Mesothelial cell of epicardium (in vitro differentiated cells): ENCODE measurements at regions not wholly inside any gene's neighbourhood (a gene's known extent, or its start where the extent isn't known, plus 50 kb on each side); places are given as distances from the start of the nearest gene placed in this dataset.

Experiments used
- DNase-seq, 2 experiments: peaks; one replicate each; pipeline ENCODE4 v3.0.0; 2021; ENCODE audit warnings: low spot score in 2 of 2; ENCODE audit not compliant: unreplicated experiment in 2 of 2
- H3K27ac Mint-ChIP-seq: 2 replicates; pipeline ENCODE4 v1.8.0; 2021; ENCODE audit warnings: mixed read lengths
- H3K27me3 Mint-ChIP-seq: 2 replicates; pipeline ENCODE4 v1.8.0; 2021; ENCODE audit warnings: low read depth, mixed read lengths
- H3K36me3 Mint-ChIP-seq: 2 replicates; pipeline ENCODE4 v1.8.0; 2021; ENCODE audit warnings: mixed read lengths
- H3K4me1 Mint-ChIP-seq: 2 replicates; pipeline ENCODE4 v1.8.0; 2021; ENCODE audit warnings: mixed read lengths
- H3K4me3 Mint-ChIP-seq: 2 replicates; pipeline ENCODE4 v1.8.0; 2021; ENCODE audit warnings: mild to moderate bottlenecking, moderate library complexity, mixed read lengths
- H3K9me3 Mint-ChIP-seq: 2 replicates; pipeline ENCODE4 v1.8.0; 2021; ENCODE audit warnings: mixed read lengths
- CTCF ChIP-seq: fragments of 200-600 bp; sonication (generic); IDR thresholded peaks from one replicate; pipeline ENCODE4 v1.5.0; 2021; ENCODE audit warnings: antibody characterized with exemption; ENCODE audit not compliant: unreplicated experiment

- H3K4me1 Mint-ChIP-seq: peaks cover 22% of the 10 kb centered on the region
- H3K27me3 Mint-ChIP-seq: peaks cover 3% of the 10 kb centered on the region
- H3K36me3 Mint-ChIP-seq: no peaks in the 10 kb centered on the region
- no peaks in the 10 kb centered on the region for H3K9me3 Mint-ChIP-seq
- no peak overlapping the region for H3K4me3 Mint-ChIP-seq
- no peak overlapping the region for H3K27ac Mint-ChIP-seq
- DNase-seq: peak; percentile 27 to 55
- peak; percentile 74 for TF ChIP-seq CTCF
These were observed 386.7 kb upstream of the NOVA1 start for GRCh38 chr14:26984311-26985177.

- Mint-ChIP-seq H3K27ac (no peak overlapping the region), H3K9me3 (no peaks in the 10 kb centered on the region), H3K27me3 (peaks cover 3% of the 10 kb centered on the region), H3K4me1 (peaks cover 21% of the 10 kb centered on the region), H3K36me3 (no peaks in the 10 kb centered on the region), H3K4me3 (no peak overlapping the region)
- no peak for TF ChIP-seq CTCF
- DNase-seq: no peak
These were observed 390.0 kb upstream of the NOVA1 start for GRCh38 chr14:26987744-26988363.

GRCh38 chr14:26990946-26991345, 393.1 kb upstream of the NOVA1 start:
- no peak for DNase-seq
- Mint-ChIP-seq H3K4me1 (peaks cover 8% of the 10 kb centered on the region), H3K9me3 (no peaks in the 10 kb centered on the region), H3K27ac (no peak overlapping the region), H3K4me3 (no peak overlapping the region), H3K36me3 (no peaks in the 10 kb centered on the region), H3K27me3 (peaks cover 3% of the 10 kb centered on the region)
- TF ChIP-seq CTCF: no peak

GRCh38 chr14:26992403-26993115, 394.7 kb upstream of the NOVA1 start:
- Mint-ChIP-seq H3K9me3 (peaks cover 4% of the 10 kb centered on the region), H3K4me3 (no peak overlapping the region), H3K4me1 (peaks cover 8% of the 10 kb centered on the region), H3K27me3 (peaks cover 2% of the 10 kb centered on the region), H3K36me3 (no peaks in the 10 kb centered on the region), H3K27ac (no peak overlapping the region)
- no peak for DNase-seq
- TF ChIP-seq CTCF: no peak

- Mint-ChIP-seq H3K27ac (no peak overlapping the region), H3K4me1 (no peaks in the 10 kb centered on the region), H3K4me3 (no peak overlapping the region), H3K36me3 (no peaks in the 10 kb centered on the region), H3K9me3 (peaks cover 10% of the 10 kb centered on the region), H3K27me3 (no peaks in the 10 kb centered on the region)
- TF ChIP-seq CTCF: no peak
- no peak for DNase-seq
These were observed 395.7 kb upstream of the NOVA1 start for GRCh38 chr14:26993556-26993955.
